ENCODE measurements at regions not wholly inside any gene's neighbourhood (a gene's known extent, or its start where the extent isn't known, plus 50 kb on each side); places are given as distances from the start of the nearest gene placed in this dataset.

DNA sequence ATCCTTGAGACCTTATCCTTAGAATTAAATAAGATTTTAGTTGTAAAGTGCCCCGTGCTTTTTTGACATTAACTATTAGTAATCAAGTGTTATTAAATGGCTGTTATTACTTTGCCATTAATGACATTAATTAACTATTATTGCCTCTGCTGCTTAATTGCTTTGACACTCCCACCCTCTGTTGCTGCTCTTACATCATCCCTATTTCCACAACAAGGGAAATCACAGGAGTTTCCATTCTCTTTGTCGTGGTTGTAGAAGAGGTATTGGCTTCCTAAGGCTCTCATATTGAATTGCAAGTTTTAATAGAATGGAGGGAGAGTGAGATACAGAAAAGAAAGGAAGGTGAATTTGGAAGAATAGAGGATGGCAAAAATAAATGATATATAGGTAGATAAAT lies 545.8 kb downstream of the MMUT start:
- FAIRE-seq (no peak), DNase-seq (ENCODE audit: insufficient read length, low spot score) (no peak)
- TF ChIP-seq POLR2A (IDR thresholded peaks at IDR 0.05; ENCODE audit: low read depth, low read length), result no peak

- no peak for TF ChIP-seq POLR2A (IDR thresholded peaks at IDR 0.05; ENCODE audit: low read depth, low read length)
- no peak for DNase-seq (ENCODE audit: insufficient read length, low spot score)
- peak; percentile 27 for FAIRE-seq
These were observed 546.4 kb downstream of the MMUT start for GRCh38 chr6:48916607-48917006.

DNA sequence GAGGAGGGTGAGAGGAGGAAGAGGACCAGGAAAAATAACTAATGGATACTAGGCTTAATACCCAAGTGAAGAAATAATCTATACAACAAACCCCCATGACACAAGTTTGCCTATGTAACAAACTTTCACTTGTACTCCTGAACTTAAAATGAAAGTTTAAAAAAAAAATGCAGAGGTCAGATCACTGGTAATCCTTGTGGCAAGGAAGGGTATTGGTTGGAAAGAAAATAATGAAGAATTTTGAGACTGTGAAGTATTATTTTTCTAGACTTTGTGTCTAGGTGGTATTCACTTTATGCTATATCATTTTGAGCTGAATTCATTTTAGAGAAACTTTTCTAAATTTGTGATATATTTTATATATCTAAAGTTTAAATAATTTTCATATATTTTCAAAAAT lies 547.5 kb downstream of the MMUT start:
- no peak for DNase-seq (ENCODE audit: insufficient read length, low spot score)
- peak; percentile 36 for FAIRE-seq
- no peak for TF ChIP-seq POLR2A (IDR thresholded peaks at IDR 0.05; ENCODE audit: low read depth, low read length)

DNA sequence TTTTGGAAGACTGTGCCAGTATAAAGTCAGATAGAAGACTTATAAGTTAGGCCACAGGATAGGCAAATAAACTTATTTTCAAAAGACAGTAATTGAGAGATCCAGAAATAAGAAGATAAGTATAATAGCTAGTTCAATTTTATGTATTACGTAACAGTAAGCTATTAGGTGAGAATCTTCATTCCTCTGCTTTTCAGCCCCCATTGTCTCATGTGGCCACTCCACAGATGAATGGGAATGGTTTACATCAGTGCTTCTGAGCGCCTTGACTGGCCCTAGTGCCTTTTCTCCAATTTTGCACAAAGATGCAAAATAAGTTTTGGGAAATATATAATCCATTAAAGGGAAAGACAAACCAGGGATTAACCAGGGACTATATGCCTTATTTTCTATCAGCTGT lies 550.5 kb downstream of the MMUT start:
- DNase-seq (ENCODE audit: insufficient read length, low spot score) (no peak), FAIRE-seq (no peak)
- TF ChIP-seq POLR2A (IDR thresholded peaks at IDR 0.05; ENCODE audit: low read depth, low read length), result no peak

GRCh38 chr6:48904809-48905208 lies 558.2 kb downstream of the MMUT start:
- DNase-seq (ENCODE audit: insufficient read length, low spot score) (no peak), FAIRE-seq (no peak)
- no peak for TF ChIP-seq POLR2A (IDR thresholded peaks at IDR 0.05; ENCODE audit: low read depth, low read length)

DNA sequence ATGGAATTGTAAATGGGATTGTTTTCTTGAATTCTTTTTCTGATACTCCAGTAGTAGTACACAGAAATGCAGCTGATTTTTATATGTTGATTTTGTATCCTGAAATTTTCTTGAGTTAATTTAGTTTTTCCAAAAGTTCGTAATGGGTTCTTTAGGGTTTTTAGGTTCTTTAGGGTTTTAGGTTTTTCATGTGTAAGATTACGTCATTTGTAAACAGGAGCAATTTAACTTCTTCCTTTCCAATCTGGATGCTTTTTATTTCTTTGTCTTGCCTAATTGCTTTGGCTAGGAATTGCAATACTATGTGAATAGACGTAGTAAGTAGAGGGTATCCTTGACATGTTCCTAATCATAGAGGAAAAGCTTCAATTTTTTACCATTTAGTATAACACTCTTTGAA lies 568.6 kb downstream of the MMUT start:
- no peak for TF ChIP-seq POLR2A (IDR thresholded peaks at IDR 0.05; ENCODE audit: low read depth, low read length)
- DNase-seq (ENCODE audit: insufficient read length, low spot score) (no peak), FAIRE-seq (no peak)

DNA sequence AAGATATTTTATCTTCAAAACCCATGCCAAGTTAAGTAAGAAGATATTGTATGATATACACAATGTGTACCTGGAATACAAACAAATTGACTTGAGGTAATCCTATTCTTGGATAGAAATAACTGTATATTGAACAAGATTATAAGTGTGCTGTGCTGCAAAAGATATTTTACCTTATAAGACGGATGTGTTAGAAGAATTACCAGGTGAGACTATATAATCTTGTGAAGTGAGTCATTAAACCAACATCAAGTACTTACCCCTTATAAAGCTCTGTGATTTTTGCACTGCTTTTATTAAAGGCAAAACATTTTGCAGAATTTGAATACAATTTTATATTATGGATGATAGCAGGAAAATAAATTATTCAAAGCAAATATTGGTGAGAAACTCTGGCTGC lies 570.0 kb downstream of the MMUT start:
- DNase-seq (ENCODE audit: insufficient read length, low spot score) (no peak), FAIRE-seq (peak; percentile 23)
- TF ChIP-seq POLR2A (IDR thresholded peaks at IDR 0.05; ENCODE audit: low read depth, low read length), result no peak

GRCh38 chr6:48891308-48891707 lies 571.7 kb downstream of the MMUT start:
- no peak for TF ChIP-seq POLR2A (IDR thresholded peaks at IDR 0.05; ENCODE audit: low read depth, low read length)
- FAIRE-seq (no peak), DNase-seq (ENCODE audit: insufficient read length, low spot score) (no peak)

DNA sequence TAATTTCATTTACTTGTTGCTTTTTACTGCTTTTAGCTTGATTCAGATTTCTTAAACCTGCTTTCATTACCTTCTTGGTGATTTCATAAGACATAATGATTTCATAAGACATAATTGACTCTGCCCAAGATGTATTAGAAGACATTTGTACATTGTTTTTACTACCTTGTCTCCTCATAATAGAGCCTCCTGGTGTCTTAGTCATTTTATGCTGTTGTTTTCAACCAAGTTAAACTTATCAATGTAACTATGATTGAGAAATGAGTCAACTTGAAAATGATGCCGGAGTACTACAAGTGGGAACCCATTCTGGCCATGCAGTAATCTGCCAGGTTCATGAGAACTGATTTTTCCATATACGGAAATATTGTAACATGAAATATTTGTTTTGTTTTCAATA lies 573.6 kb downstream of the MMUT start:
- no peak for DNase-seq (ENCODE audit: insufficient read length, low spot score)
- no peak for TF ChIP-seq POLR2A (IDR thresholded peaks at IDR 0.05; ENCODE audit: low read depth, low read length)
- FAIRE-seq, result peak; percentile 38

- DNase-seq (ENCODE audit: insufficient read length, low spot score), result no peak
These were observed 579.9 kb downstream of the MMUT start for GRCh38 chr6:48883116-48883515.

GRCh38 chr6:48881551-48881950 lies 581.5 kb downstream of the MMUT start:
- DNase-seq (ENCODE audit: insufficient read length, low spot score) (no peak), FAIRE-seq (peak; percentile 27)
- no peak for TF ChIP-seq POLR2A (IDR thresholded peaks at IDR 0.05; ENCODE audit: low read depth, low read length)

More at GRCh38 chr6:48883116-48883515, 579.9 kb downstream of the MMUT start:
- TF ChIP-seq POLR2A (IDR thresholded peaks at IDR 0.05; ENCODE audit: low read depth, low read length), result no peak
- FAIRE-seq, result peak; percentile 64

- TF ChIP-seq POLR2A (IDR thresholded peaks at IDR 0.05; ENCODE audit: low read depth, low read length), result no peak
- DNase-seq (ENCODE audit: insufficient read length, low spot score) (no peak), FAIRE-seq (no peak)
These were observed 593.5 kb downstream of the MMUT start for GRCh38 chr6:48869595-48869994.

DNA sequence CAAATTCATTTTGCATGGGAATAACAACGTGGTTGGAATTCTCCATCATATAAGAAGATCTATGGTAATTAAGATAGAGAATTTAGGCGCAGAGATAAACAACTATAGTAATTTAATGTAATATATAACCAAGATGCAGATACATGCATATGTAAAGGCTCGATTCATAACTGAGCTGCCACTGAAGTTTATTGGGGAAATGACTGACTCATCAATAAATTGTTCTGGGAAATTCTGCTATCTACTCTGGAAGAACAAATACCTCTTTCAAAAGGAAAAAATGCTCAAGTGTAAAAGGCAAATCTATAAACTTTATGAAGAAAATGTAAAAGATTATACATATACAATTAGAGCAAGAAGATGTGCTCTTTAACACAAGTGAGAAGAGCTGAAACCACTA lies 596.4 kb downstream of the MMUT start:
- no peak for DNase-seq (ENCODE audit: insufficient read length, low spot score)

DNA sequence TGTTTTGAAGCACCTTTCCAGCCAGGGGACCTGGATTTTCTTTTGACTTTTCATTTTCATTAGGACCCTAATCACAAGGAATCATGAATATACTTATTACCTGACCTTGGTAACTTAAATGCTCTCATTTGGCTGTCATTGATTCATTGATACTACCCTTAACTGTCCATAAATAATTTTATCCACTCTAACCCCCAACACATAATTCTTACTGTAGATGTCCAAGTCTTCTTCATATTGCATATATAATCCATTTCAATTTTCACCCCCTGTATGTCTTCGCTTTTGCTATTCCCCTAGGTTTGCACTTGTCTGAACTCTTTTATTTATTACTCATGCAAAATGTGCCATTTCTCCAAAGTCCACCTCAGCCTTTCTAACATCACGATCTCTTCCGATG lies 602.9 kb downstream of the MMUT start:
- DNase-seq (ENCODE audit: insufficient read length, low spot score), result no peak
- TF ChIP-seq POLR2A (IDR thresholded peaks at IDR 0.05; ENCODE audit: low read depth, low read length), result no peak
- FAIRE-seq, result no peak

More for the DNA sequence above, 596.4 kb downstream of the MMUT start:
- no peak for FAIRE-seq
- TF ChIP-seq POLR2A (IDR thresholded peaks at IDR 0.05; ENCODE audit: low read depth, low read length), result no peak

- TF ChIP-seq POLR2A (IDR thresholded peaks at IDR 0.05; ENCODE audit: low read depth, low read length), result no peak
These were observed 603.4 kb downstream of the MMUT start for GRCh38 chr6:48859562-48860123.

GRCh38 chr6:48845219-48845618 lies 617.8 kb downstream of the MMUT start:
- no peak for DNase-seq (ENCODE audit: insufficient read length, low spot score)
- FAIRE-seq, result no peak
- no peak for TF ChIP-seq POLR2A (IDR thresholded peaks at IDR 0.05; ENCODE audit: low read depth, low read length)

More at GRCh38 chr6:48859562-48860123, 603.4 kb downstream of the MMUT start:
- no peak for FAIRE-seq
- DNase-seq (ENCODE audit: insufficient read length, low spot score), result no peak
